ENCODE measurements at regions not wholly inside any gene's neighbourhood (a gene's known extent, or its start where the extent isn't known, plus 50 kb on each side); places are given as distances from the start of the nearest gene placed in this dataset.

GRCh38 chr6:227074-227782 is 65.1 kb upstream of the DUSP22 start:
- no peak for DNase-seq

- DNase-seq = no peak
These were observed 64.4 kb upstream of the DUSP22 start for GRCh38 chr6:227812-228338.

DNA sequence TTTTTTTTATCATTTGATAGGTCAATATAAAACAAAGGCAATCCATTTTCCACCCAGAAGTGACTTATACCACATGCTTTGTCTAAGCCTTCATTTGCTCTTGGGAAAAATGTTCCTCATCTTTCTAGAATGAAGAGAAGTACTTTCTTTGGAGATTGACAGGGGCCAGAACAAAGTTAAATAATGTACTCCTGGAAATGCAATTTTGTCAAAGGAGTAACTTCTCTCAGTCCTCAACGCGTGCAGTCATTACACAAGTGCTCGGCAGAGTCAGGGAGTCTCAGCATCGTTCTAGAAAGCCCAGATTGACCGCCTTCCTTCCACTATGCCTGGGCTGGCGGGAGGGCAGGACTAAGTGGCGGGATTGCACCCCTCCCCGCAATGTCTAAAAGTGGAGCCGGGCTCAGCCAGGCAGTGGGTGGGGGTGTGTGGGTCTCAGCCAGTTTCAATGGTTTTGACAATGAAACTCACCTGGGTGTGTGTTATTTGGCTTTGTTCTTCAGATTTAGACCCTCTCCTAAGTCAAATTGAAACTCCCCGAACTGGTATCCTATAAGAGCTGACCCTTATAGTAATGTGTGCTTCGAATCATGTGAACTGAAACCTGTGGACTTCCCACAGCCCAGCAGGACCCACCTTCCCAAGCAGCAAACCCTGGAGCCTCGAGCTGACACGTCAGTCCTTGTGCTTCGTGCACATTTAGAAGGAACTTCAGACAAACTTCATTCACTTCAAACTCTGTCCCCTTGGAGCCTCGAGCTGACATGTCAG is 63.2 kb upstream of the DUSP22 start:
- no peak for DNase-seq

DNA sequence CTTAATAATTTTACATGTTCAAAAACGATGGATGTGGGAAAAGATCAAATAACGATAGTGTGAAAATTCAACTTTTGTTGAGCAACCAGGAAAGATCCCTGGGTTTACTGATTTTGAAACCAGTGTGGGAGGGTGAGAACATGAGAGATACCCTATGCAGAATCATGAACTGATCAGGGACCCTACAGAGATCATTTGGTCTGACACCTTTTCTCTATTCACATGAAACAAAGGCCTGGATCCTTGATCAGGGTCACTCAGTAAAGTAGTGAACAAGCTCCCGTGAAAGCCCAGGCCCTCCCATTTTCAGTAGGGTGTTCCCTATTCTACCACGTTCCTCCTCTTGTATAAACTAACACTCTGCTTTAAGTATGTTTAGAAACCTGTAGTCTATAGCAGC is 60.5 kb upstream of the DUSP22 start:
- no peak for DNase-seq

GRCh38 chr6:232982-233640 is 59.2 kb upstream of the DUSP22 start:
- DNase-seq = no peak

- DNase-seq = no peak
These were observed 57.4 kb upstream of the DUSP22 start for GRCh38 chr6:234706-235372.

DNA sequence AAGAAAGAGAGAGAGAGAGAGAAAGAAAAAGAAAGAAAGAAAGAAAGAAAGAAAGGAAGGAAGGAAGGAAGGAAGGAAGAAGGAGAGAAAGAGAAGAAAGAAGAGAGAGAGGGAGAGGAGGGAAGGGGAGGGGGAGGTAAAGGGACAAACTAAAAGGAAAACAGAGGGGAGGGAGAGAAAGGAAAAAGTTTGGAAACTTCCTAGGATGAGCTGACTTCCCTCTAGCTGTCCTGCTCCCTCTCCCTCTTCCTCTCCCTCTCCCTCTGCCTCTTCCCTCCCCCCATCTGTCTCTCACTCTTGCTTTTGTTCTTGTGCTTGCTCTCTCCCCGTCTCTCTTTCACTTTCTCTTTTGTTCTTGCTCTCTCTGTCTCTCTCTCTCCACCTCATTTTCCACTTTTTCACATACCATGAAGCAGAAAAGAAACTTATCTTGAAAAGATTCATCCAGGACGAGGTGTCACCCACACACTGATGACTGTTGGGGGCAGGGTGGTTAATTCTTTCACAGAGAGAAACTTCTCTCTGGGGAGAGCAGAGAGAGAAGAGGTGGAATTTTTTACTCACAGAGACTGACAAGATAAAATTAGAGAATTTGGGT is 56.4 kb upstream of the DUSP22 start:
- DNase-seq = no peak

GRCh38 chr6:236519-236918 is 55.8 kb upstream of the DUSP22 start:
- DNase-seq = no peak

DNA sequence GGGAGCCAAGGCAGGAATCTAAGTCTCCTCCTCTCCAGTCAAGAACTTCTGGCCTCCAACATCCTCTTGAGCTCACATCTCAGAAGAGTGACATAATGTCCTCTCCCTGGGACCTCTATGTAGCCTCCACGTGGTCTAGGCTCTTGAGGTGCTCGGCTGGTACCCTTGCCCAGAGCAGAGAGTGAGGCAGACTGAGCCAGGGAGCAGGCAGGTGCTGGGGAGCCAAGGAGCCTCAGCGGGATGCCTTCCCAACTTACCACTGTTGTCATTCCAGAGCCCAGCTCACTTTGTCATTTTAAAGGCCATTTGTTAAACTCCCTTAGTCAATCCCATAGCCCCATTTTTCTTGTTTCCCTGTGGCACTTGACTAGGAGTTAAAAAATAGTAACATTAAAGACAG is 52.1 kb upstream of the DUSP22 start:
- DNase-seq = no peak

DNA sequence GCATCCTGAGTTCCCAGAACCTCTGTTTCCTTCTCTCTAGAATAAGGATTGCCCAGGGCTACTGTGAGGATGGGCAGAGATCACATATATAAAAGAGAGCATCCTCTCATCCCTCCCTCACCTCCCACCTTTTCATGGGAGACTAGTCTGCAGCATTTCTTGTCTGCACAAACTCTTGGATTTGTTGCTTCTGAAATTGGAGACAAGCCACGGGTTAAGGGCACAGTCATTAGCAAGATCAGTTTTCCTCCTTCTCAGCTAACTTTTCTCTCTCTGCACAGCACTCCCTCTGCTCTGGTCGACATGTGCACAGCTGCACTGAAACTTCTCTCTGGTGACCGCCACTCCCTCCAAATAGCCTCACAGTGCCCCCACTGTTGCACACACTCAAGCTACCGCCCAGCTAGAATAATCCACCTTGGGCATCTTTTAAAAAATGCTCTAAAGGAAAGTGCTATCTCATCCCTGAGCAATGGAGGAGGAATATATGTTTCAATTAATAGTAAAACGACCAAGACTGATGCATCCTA is 50.9 kb upstream of the DUSP22 start:
- DNase-seq = no peak
